CD4-positive, alpha-beta memory T cell (primary cell): ENCODE measurements at regions not wholly inside any gene's neighbourhood (a gene's known extent, or its start where the extent isn't known, plus 50 kb on each side); places are given as distances from the start of the nearest gene placed in this dataset.

Source experiments
- CTCF ChIA-PET: fragments of 350-600 bp; sonication (Branson Sonifier 250); formaldehyde crosslinking; loops from one replicate; lab custom pipeline; 2021; ENCODE audit warnings: inconsistent platforms; ENCODE audit not compliant: partially characterized antibody; lab: Charles Lee
- POLR2A ChIA-PET: fragments of 350-600 bp; sonication (Branson Sonifier 250); formaldehyde crosslinking; loops from one replicate; lab custom pipeline; 2021; ENCODE audit not compliant: partially characterized antibody; lab: Charles Lee
- DNase-seq, 5 donors: peaks; one replicate each; pipeline versions ENCODE4 v3.0.0 to v3.0.0-alpha.2; 2020 to 2022; ENCODE audit warnings: mixed read lengths in 1 of 5
- H3K27ac ChIP-seq: one replicate; pipeline ENCODE4 v1.7.0; 2013; ENCODE audit warnings: low read depth, low read length
- H3K27me3 ChIP-seq: 2 replicates; pipeline ENCODE4 v1.7.0; 2013; ENCODE audit warnings: mild to moderate bottlenecking, low read length, moderate library complexity; ENCODE audit not compliant: insufficient read depth
- H3K36me3 ChIP-seq: 2 replicates; pipeline ENCODE4 v1.7.0; 2013; ENCODE audit warnings: mild to moderate bottlenecking, low read length, moderate library complexity; ENCODE audit not compliant: insufficient read depth
- H3K4me1 ChIP-seq: 2 replicates; pipeline ENCODE4 v1.7.0; 2013; ENCODE audit warnings: mild to moderate bottlenecking, low read length, moderate library complexity; ENCODE audit not compliant: insufficient read depth
- H3K4me3 ChIP-seq, 2 donors: one replicate each; pipeline ENCODE4 v1.7.0; 2013; ENCODE audit warnings: low read length in 2 of 2, mild to moderate bottlenecking in 1 of 2
- H3K9me3 ChIP-seq, 2 donors: one replicate each; pipeline ENCODE4 v1.7.0; 2013; ENCODE audit warnings: low read length in 2 of 2, control low read depth in 1 of 2; ENCODE audit not compliant: control insufficient read depth in 1 of 2
- H3K27ac Mint-ChIP-seq, 7 donors: one replicate each; pipeline ENCODE4 v1.8.0; 2020 to 2021; ENCODE audit warnings: mixed read lengths in 7 of 7, mild to moderate bottlenecking in 6 of 7, inconsistent platforms in 3 of 7, moderate library complexity in 3 of 7
- H3K27me3 Mint-ChIP-seq, 2 donors: one replicate each; pipeline ENCODE4 v1.8.0; 2020 to 2021; ENCODE audit warnings: mixed read lengths in 2 of 2
- H3K36me3 Mint-ChIP-seq, 2 donors: one replicate each; pipeline ENCODE4 v1.8.0; 2020 to 2021; ENCODE audit warnings: mixed read lengths in 2 of 2, inconsistent platforms in 1 of 2, mild to moderate bottlenecking in 1 of 2
- H3K4me1 Mint-ChIP-seq, 4 donors: one replicate each; pipeline ENCODE4 v1.8.0; 2020 to 2021; ENCODE audit warnings: mixed read lengths in 4 of 4, mild to moderate bottlenecking in 1 of 4
- H3K4me3 Mint-ChIP-seq, 8 donors: one replicate each; pipeline ENCODE4 v1.8.0; 2020 to 2021; ENCODE audit warnings: mixed read lengths in 8 of 8, mild to moderate bottlenecking in 7 of 8, moderate library complexity in 6 of 8, inconsistent platforms in 3 of 8
- H3K9me3 Mint-ChIP-seq, 8 donors: one replicate each; pipeline ENCODE4 v1.8.0; 2020 to 2021; ENCODE audit warnings: mixed read lengths in 8 of 8, mild to moderate bottlenecking in 5 of 8, inconsistent platforms in 3 of 8, moderate library complexity in 1 of 8
- intact Hi-C: fragments of 100-400 bp; cut with micrococcal nuclease; formaldehyde crosslinking; loops from one replicate; pipeline ENCODE4 v1.15.1; 2023

GRCh38 chr14:101182476-101182875, 279.0 kb upstream of the RTL1 start:
- Histone ChIP-seq H3K4me1 (no peaks in the 10 kb centered on the region), H3K4me3 (no peak overlapping the region), H3K9me3 (no peaks in the 10 kb centered on the region), H3K27ac (no peak overlapping the region), H3K36me3 (no peaks in the 10 kb centered on the region), H3K27me3 (no peaks in the 10 kb centered on the region)
- no peaks in the 10 kb centered on the region for H3K36me3 Mint-ChIP-seq
- H3K9me3 Mint-ChIP-seq, result peaks cover 0 to 2% (median 0%) of the 10 kb centered on the region in 8 donors
- no peak overlapping the region for H3K27ac Mint-ChIP-seq
- intact Hi-C loops, result no loop called here
- no peak overlapping the region for H3K4me3 Mint-ChIP-seq
- no peak for DNase-seq
- CTCF ChIA-PET, result no interaction called here
- H3K4me1 Mint-ChIP-seq, result no peaks in the 10 kb centered on the region
- POLR2A ChIA-PET, result no interaction called here
- peaks cover 2 to 3% of the 10 kb centered on the region in 2 donors for H3K27me3 Mint-ChIP-seq

- ChIA-PET CTCF (no interaction called here), POLR2A (no interaction called here)
- intact Hi-C loops, result no loop called here
- no peak for DNase-seq
- Mint-ChIP-seq H3K4me3 (no peak overlapping the region), H3K27me3 (peaks cover 2 to 3% of the 10 kb centered on the region in 2 donors), H3K36me3 (no peaks in the 10 kb centered on the region), H3K9me3 (peaks cover 0 to 2% (median 0%) of the 10 kb centered on the region in 8 donors), H3K4me1 (no peaks in the 10 kb centered on the region), H3K27ac (no peak overlapping the region)
- Histone ChIP-seq H3K9me3 (no peaks in the 10 kb centered on the region), H3K27ac (no peak overlapping the region), H3K27me3 (no peaks in the 10 kb centered on the region), H3K36me3 (no peaks in the 10 kb centered on the region), H3K4me1 (no peaks in the 10 kb centered on the region), H3K4me3 (no peak overlapping the region)
These were observed 280.0 kb upstream of the RTL1 start for GRCh38 chr14:101183376-101184103.

GRCh38 chr14:101184104-101184455, 280.6 kb upstream of the RTL1 start:
- H3K4me1 Mint-ChIP-seq, result peaks cover 0 to 1% (median 0%) of the 10 kb centered on the region in 4 donors
- DNase-seq, result no peak
- no peak overlapping the region for H3K27ac Mint-ChIP-seq
- intact Hi-C loops, result no loop called here
- Histone ChIP-seq H3K36me3 (no peaks in the 10 kb centered on the region), H3K9me3 (no peaks in the 10 kb centered on the region), H3K27me3 (no peaks in the 10 kb centered on the region), H3K4me1 (no peaks in the 10 kb centered on the region), H3K27ac (no peak overlapping the region), H3K4me3 (no peak overlapping the region)
- peaks cover 0 to 2% (median 0%) of the 10 kb centered on the region in 8 donors for H3K9me3 Mint-ChIP-seq
- no peak overlapping the region for H3K4me3 Mint-ChIP-seq
- POLR2A ChIA-PET, result no interaction called here
- no peaks in the 10 kb centered on the region for H3K36me3 Mint-ChIP-seq
- CTCF ChIA-PET, result no interaction called here
- H3K27me3 Mint-ChIP-seq, result peaks cover 2 to 3% of the 10 kb centered on the region in 2 donors

- DNase-seq, result no peak
- Mint-ChIP-seq H3K27ac (no peak overlapping the region), H3K4me1 (peaks cover 0 to 1% (median 0%) of the 10 kb centered on the region in 4 donors), H3K9me3 (peaks cover 0 to 2% (median 0%) of the 10 kb centered on the region in 8 donors), H3K36me3 (no peaks in the 10 kb centered on the region), H3K27me3 (peaks cover 2 to 3% of the 10 kb centered on the region in 2 donors), H3K4me3 (no peak overlapping the region)
- H3K27me3 ChIP-seq, result no peaks in the 10 kb centered on the region
- H3K4me1 ChIP-seq, result no peaks in the 10 kb centered on the region
- ChIA-PET POLR2A (no interaction called here), CTCF (no interaction called here)
- no peaks in the 10 kb centered on the region for H3K36me3 ChIP-seq
- intact Hi-C loops, result no loop called here
- H3K27ac ChIP-seq, result no peak overlapping the region
- H3K9me3 ChIP-seq, result no peaks in the 10 kb centered on the region
- H3K4me3 ChIP-seq, result no peak overlapping the region
These were observed 281.1 kb upstream of the RTL1 start for GRCh38 chr14:101184572-101184971.

GRCh38 chr14:101185073-101185835, 281.7 kb upstream of the RTL1 start:
- peaks cover 0 to 1% (median 0%) of the 10 kb centered on the region in 4 donors for H3K4me1 Mint-ChIP-seq
- H3K27ac Mint-ChIP-seq, result no peak overlapping the region
- no peaks in the 10 kb centered on the region for H3K4me1 ChIP-seq
- no peak for DNase-seq
- no peaks in the 10 kb centered on the region for H3K36me3 Mint-ChIP-seq
- H3K4me3 Mint-ChIP-seq, result no peak overlapping the region
- no peaks in the 10 kb centered on the region for H3K27me3 ChIP-seq
- peaks cover 3 to 5% of the 10 kb centered on the region in 2 donors for H3K27me3 Mint-ChIP-seq
- ChIA-PET CTCF (no interaction called here), POLR2A (no interaction called here)
- H3K27ac ChIP-seq, result no peak overlapping the region
- no peak overlapping the region for H3K4me3 ChIP-seq
- H3K9me3 ChIP-seq, result no peaks in the 10 kb centered on the region
- no peaks in the 10 kb centered on the region for H3K36me3 ChIP-seq
- H3K9me3 Mint-ChIP-seq, result peaks cover 0 to 4% (median 0%) of the 10 kb centered on the region in 8 donors
- intact Hi-C loops, result no loop called here

GRCh38 chr14:101185946-101186345, 282.4 kb upstream of the RTL1 start:
- POLR2A ChIA-PET, result no interaction called here
- no peak overlapping the region for H3K27ac ChIP-seq
- peaks cover 0 to 4% (median 0%) of the 10 kb centered on the region in 8 donors for H3K9me3 Mint-ChIP-seq
- H3K4me3 Mint-ChIP-seq, result no peak overlapping the region
- H3K9me3 ChIP-seq, result no peaks in the 10 kb centered on the region
- no peaks in the 10 kb centered on the region for H3K27me3 ChIP-seq
- H3K27ac Mint-ChIP-seq, result no peak overlapping the region
- no peak for DNase-seq
- CTCF ChIA-PET, result no interaction called here
- H3K4me1 ChIP-seq, result no peaks in the 10 kb centered on the region
- H3K4me3 ChIP-seq, result no peak overlapping the region
- no peaks in the 10 kb centered on the region for H3K36me3 ChIP-seq
- intact Hi-C loops, result no loop called here
- peaks cover 0 to 1% (median 0%) of the 10 kb centered on the region in 4 donors for H3K4me1 Mint-ChIP-seq
- no peaks in the 10 kb centered on the region for H3K36me3 Mint-ChIP-seq
- H3K27me3 Mint-ChIP-seq, result peaks cover 3 to 5% of the 10 kb centered on the region in 2 donors

- H3K27me3 Mint-ChIP-seq, result peaks cover 3 to 5% of the 10 kb centered on the region in 2 donors
- CTCF ChIA-PET, result no interaction called here
- Histone ChIP-seq H3K27ac (no peak overlapping the region), H3K27me3 (no peaks in the 10 kb centered on the region), H3K9me3 (no peaks in the 10 kb centered on the region), H3K36me3 (no peaks in the 10 kb centered on the region), H3K4me1 (no peaks in the 10 kb centered on the region), H3K4me3 (no peak overlapping the region)
- POLR2A ChIA-PET, result no interaction called here
- peaks cover 0 to 4% (median 0%) of the 10 kb centered on the region in 8 donors for H3K9me3 Mint-ChIP-seq
- no peak overlapping the region for H3K27ac Mint-ChIP-seq
- no peak overlapping the region for H3K4me3 Mint-ChIP-seq
- H3K36me3 Mint-ChIP-seq, result no peaks in the 10 kb centered on the region
- no peak for DNase-seq
- H3K4me1 Mint-ChIP-seq, result peaks cover 0 to 1% (median 0%) of the 10 kb centered on the region in 4 donors
- intact Hi-C loops, result no loop called here
These were observed 283.0 kb upstream of the RTL1 start for GRCh38 chr14:101186544-101186943.
